RWPE2 (cell line): ENCODE measurements at regions not wholly inside any gene's neighbourhood (a gene's known extent, or its start where the extent isn't known, plus 50 kb on each side); places are given as distances from the start of the nearest gene placed in this dataset.

Experiments used
- ATAC-seq: fragments of 200-7000 bp; cut with Tn5 transposase; 3 replicates; pipeline ENCODE4 v1.9.1; 2021; ENCODE audit warnings: low read depth
- DNase-seq: peaks from one replicate; pipeline ENCODE4 v3.0.0-alpha.2; 2020; ENCODE audit warnings: low spot score
- H3K27ac ChIP-seq: fragments of 450-650 bp; 2 replicates; pipeline ENCODE4 v1.5.1; 2017; ENCODE audit warnings: mild to moderate bottlenecking; ENCODE audit not compliant: poor library complexity, severe bottlenecking
- H3K27me3 ChIP-seq: fragments of 250-450 bp; sonication (Bioruptor Pico); 2 replicates; pipeline ENCODE4 v1.5.1; 2021; ENCODE audit warnings: mild to moderate bottlenecking, moderate library complexity; ENCODE audit not compliant: insufficient read depth, poor library complexity, severe bottlenecking
- H3K36me3 ChIP-seq: fragments of 250-450 bp; sonication (Bioruptor Pico); 2 replicates; pipeline ENCODE4 v1.5.1; 2020; ENCODE audit warnings: low read depth, mild to moderate bottlenecking, moderate library complexity
- H3K4me1 ChIP-seq: fragments of 250-450 bp; sonication (Bioruptor Pico); 2 replicates; pipeline ENCODE4 v1.5.1; 2021; ENCODE audit warnings: mild to moderate bottlenecking, moderate library complexity; ENCODE audit not compliant: insufficient read depth, poor library complexity, severe bottlenecking
- H3K4me3 ChIP-seq: fragments of 250-450 bp; sonication (Bioruptor Pico); 2 replicates; pipeline ENCODE4 v1.5.1; 2021; ENCODE audit warnings: mild to moderate bottlenecking, moderate library complexity; ENCODE audit not compliant: severe bottlenecking
- H3K9me3 ChIP-seq: fragments of 250-450 bp; sonication (Bioruptor Pico); 2 replicates; pipeline ENCODE4 v1.5.1; 2021; ENCODE audit warnings: mild to moderate bottlenecking, moderate library complexity; ENCODE audit not compliant: severe bottlenecking
- CTCF ChIP-seq: fragments of 450-650 bp; IDR thresholded peaks from one replicate; pipeline ENCODE4 v1.5.1; 2017; ENCODE audit warnings: mild to moderate bottlenecking, moderate library complexity; ENCODE audit not compliant: poor library complexity, severe bottlenecking

GRCh38 chr4:124053872-124054538, 657.4 kb downstream of the SPRY1 start:
- no peak for TF ChIP-seq CTCF
- H3K4me3 ChIP-seq, result no peak overlapping the region
- H3K27ac ChIP-seq, result no peak overlapping the region
- H3K4me1 ChIP-seq, result no peaks in the 10 kb centered on the region
- H3K36me3 ChIP-seq, result no peaks in the 10 kb centered on the region
- no peaks in the 10 kb centered on the region for H3K27me3 ChIP-seq
- ATAC-seq, result no peak
- no peaks in the 10 kb centered on the region for H3K9me3 ChIP-seq
- no peak for DNase-seq

- Histone ChIP-seq H3K4me3 (no peak overlapping the region), H3K27me3 (no peaks in the 10 kb centered on the region), H3K4me1 (peaks cover 10% of the 10 kb centered on the region), H3K36me3 (no peaks in the 10 kb centered on the region), H3K9me3 (no peaks in the 10 kb centered on the region), H3K27ac (no peak overlapping the region)
- no peak for TF ChIP-seq CTCF
- ATAC-seq (no peak), DNase-seq (no peak)
Observed at GRCh38 chr4:124055336-124055735, 657.2 kb downstream of the ANKRD50 start.

- Histone ChIP-seq H3K4me1 (peaks cover 15% of the 10 kb centered on the region), H3K4me3 (no peak overlapping the region), H3K9me3 (no peaks in the 10 kb centered on the region), H3K27me3 (no peaks in the 10 kb centered on the region), H3K27ac (no peak overlapping the region), H3K36me3 (no peaks in the 10 kb centered on the region)
- no peak for ATAC-seq
- no peak for DNase-seq
- TF ChIP-seq CTCF, result no peak
Observed at GRCh38 chr4:124055896-124056295, 656.6 kb downstream of the ANKRD50 start.

- peak; percentile 82 for ATAC-seq
- Histone ChIP-seq H3K4me3 (no peak overlapping the region), H3K36me3 (no peaks in the 10 kb centered on the region), H3K4me1 (peaks cover 19% of the 10 kb centered on the region), H3K9me3 (no peaks in the 10 kb centered on the region), H3K27me3 (no peaks in the 10 kb centered on the region), H3K27ac (peak overlapping the region; percentile 63)
- no peak for DNase-seq
- no peak for TF ChIP-seq CTCF
Observed at GRCh38 chr4:124060261-124060918, 652.1 kb downstream of the ANKRD50 start.

GRCh38 chr4:124061413-124061812, 651.1 kb downstream of the ANKRD50 start:
- Histone ChIP-seq H3K27ac (peak overlapping the region; percentile 63), H3K9me3 (no peaks in the 10 kb centered on the region), H3K27me3 (no peaks in the 10 kb centered on the region), H3K36me3 (no peaks in the 10 kb centered on the region), H3K4me3 (no peak overlapping the region), H3K4me1 (peaks cover 19% of the 10 kb centered on the region)
- no peak for TF ChIP-seq CTCF
- no peak for DNase-seq
- ATAC-seq, result no peak
